Nephron progenitor cell (in vitro differentiated cells): ENCODE measurements at regions not wholly inside any gene's neighbourhood (a gene's known extent, or its start where the extent isn't known, plus 50 kb on each side); places are given as distances from the start of the nearest gene placed in this dataset.
"Not testable (repeated sequence)": the region's sequence is repeated elsewhere in the genome, so short reads cannot be mapped to it uniquely, and the experiment has no call there.

ENCODE experiments used
- DNase-seq: peaks from one replicate; pipeline ENCODE4 v3.0.0; 2021
- H3K27ac Mint-ChIP-seq: 2 replicates; pipeline ENCODE4 v1.8.0; 2021; ENCODE audit warnings: mild to moderate bottlenecking, moderate library complexity, mixed read lengths
- H3K27me3 Mint-ChIP-seq: 2 replicates; pipeline ENCODE4 v1.8.0; 2021; ENCODE audit warnings: mild to moderate bottlenecking, low read depth, mixed read lengths; ENCODE audit not compliant: poor library complexity
- H3K36me3 Mint-ChIP-seq: 2 replicates; pipeline ENCODE4 v1.8.0; 2021; ENCODE audit warnings: low read depth, mixed read lengths
- H3K4me1 Mint-ChIP-seq: 2 replicates; pipeline ENCODE4 v1.8.0; 2021; ENCODE audit warnings: mixed read lengths
- H3K4me3 Mint-ChIP-seq: 2 replicates; pipeline ENCODE4 v1.8.0; 2021; ENCODE audit warnings: mild to moderate bottlenecking, moderate library complexity, mixed read lengths
- H3K9me3 Mint-ChIP-seq: 2 replicates; pipeline ENCODE4 v1.8.0; 2021; ENCODE audit warnings: mild to moderate bottlenecking, moderate library complexity, mixed read lengths
- CTCF ChIP-seq: fragments of 200-600 bp; sonication (generic); IDR thresholded peaks from 2 replicates; pipeline ENCODE4 v1.5.0; 2021; ENCODE audit warnings: antibody characterized with exemption

- DNase-seq = peak; percentile 70
- H3K27me3 Mint-ChIP-seq = peaks cover 8% of the 10 kb centered on the region
- TF ChIP-seq CTCF = peak; percentile 86
- no peak overlapping the region for H3K4me3 Mint-ChIP-seq
- H3K4me1 Mint-ChIP-seq = no peaks in the 10 kb centered on the region
- H3K27ac Mint-ChIP-seq = no peak overlapping the region
- no peaks in the 10 kb centered on the region for H3K36me3 Mint-ChIP-seq
- H3K9me3 Mint-ChIP-seq = no peaks in the 10 kb centered on the region
These were observed 140.0 kb downstream of the CHD9NB start for GRCh38 chr16:52912565-52913173.

- peaks cover 11% of the 10 kb centered on the region for H3K27me3 Mint-ChIP-seq
These were observed 144.6 kb downstream of the CHD9NB start for GRCh38 chr16:52908057-52908456.

GRCh38 chr16:52906281-52906680 lies 146.4 kb downstream of the CHD9NB start:
- H3K27ac Mint-ChIP-seq = no peak overlapping the region
- H3K4me3 Mint-ChIP-seq = no peak overlapping the region
- H3K9me3 Mint-ChIP-seq = peaks cover 5% of the 10 kb centered on the region

More at GRCh38 chr16:52908057-52908456, 144.6 kb downstream of the CHD9NB start:
- H3K4me1 Mint-ChIP-seq, DNase-seq, H3K27ac Mint-ChIP-seq, H3K36me3 Mint-ChIP-seq, H3K4me3 Mint-ChIP-seq, H3K9me3 Mint-ChIP-seq: not testable (repeated sequence)

GRCh38 chr16:52896478-52897164 lies 156.1 kb downstream of the CHD9NB start:
- DNase-seq = no peak
- Mint-ChIP-seq H3K4me1 (no peaks in the 10 kb centered on the region), H3K27me3 (no peaks in the 10 kb centered on the region), H3K9me3 (peaks cover 12% of the 10 kb centered on the region), H3K36me3 (no peaks in the 10 kb centered on the region), H3K27ac (no peak overlapping the region), H3K4me3 (no peak overlapping the region)
- TF ChIP-seq CTCF = no peak

More at GRCh38 chr16:52906281-52906680, 146.4 kb downstream of the CHD9NB start:
- DNase-seq = no peak
- peaks cover 11% of the 10 kb centered on the region for H3K27me3 Mint-ChIP-seq
- no peaks in the 10 kb centered on the region for H3K4me1 Mint-ChIP-seq
- H3K36me3 Mint-ChIP-seq = no peaks in the 10 kb centered on the region
- TF ChIP-seq CTCF = no peak

GRCh38 chr16:52874042-52874441 lies 178.7 kb downstream of the CHD9NB start:
- H3K9me3 Mint-ChIP-seq = peaks cover under 1% of the 10 kb centered on the region
- no peak for TF ChIP-seq CTCF
- DNase-seq = no peak
- no peak overlapping the region for H3K27ac Mint-ChIP-seq
- peaks cover 8% of the 10 kb centered on the region for H3K4me1 Mint-ChIP-seq
- H3K36me3 Mint-ChIP-seq = no peaks in the 10 kb centered on the region
- H3K4me3 Mint-ChIP-seq = no peak overlapping the region
- peaks cover 4% of the 10 kb centered on the region for H3K27me3 Mint-ChIP-seq

- H3K9me3 Mint-ChIP-seq = peaks cover 4% of the 10 kb centered on the region
- H3K4me3 Mint-ChIP-seq = no peak overlapping the region
- peaks cover 8% of the 10 kb centered on the region for H3K4me1 Mint-ChIP-seq
- no peak overlapping the region for H3K27ac Mint-ChIP-seq
- DNase-seq = no peak
- no peak for TF ChIP-seq CTCF
- peaks cover 4% of the 10 kb centered on the region for H3K27me3 Mint-ChIP-seq
- no peaks in the 10 kb centered on the region for H3K36me3 Mint-ChIP-seq
These were observed 180.0 kb downstream of the CHD9NB start for GRCh38 chr16:52872731-52873130.
